Duodenal mucosa (tissue), 2 donors: ENCODE measurements at regions not wholly inside any gene's neighbourhood (a gene's known extent, or its start where the extent isn't known, plus 50 kb on each side); places are given as distances from the start of the nearest gene placed in this dataset.
"Not testable (repeated sequence)": the region's sequence is repeated elsewhere in the genome, so short reads cannot be mapped to it uniquely, and the experiment has no call there.

Experiments
- H3K27ac ChIP-seq: one replicate; pipeline ENCODE4 v1.7.0; 2013; ENCODE audit warnings: low read depth, low read length
- H3K27me3 ChIP-seq, 2 donors: one replicate each; pipeline ENCODE4 v1.7.0; 2013; ENCODE audit warnings: low read length in 2 of 2, control low read depth in 1 of 2; ENCODE audit not compliant: insufficient read depth in 2 of 2, control insufficient read depth in 1 of 2
- H3K36me3 ChIP-seq, 2 donors: one replicate each; pipeline ENCODE4 v1.7.0; 2013; ENCODE audit warnings: low read length in 2 of 2, control low read depth in 1 of 2; ENCODE audit not compliant: insufficient read depth in 2 of 2, control insufficient read depth in 1 of 2
- H3K4me1 ChIP-seq, 2 donors: one replicate each; pipeline ENCODE4 v1.7.0; 2013; ENCODE audit warnings: low read length in 2 of 2, control low read depth in 1 of 2; ENCODE audit not compliant: insufficient read depth in 2 of 2, control insufficient read depth in 1 of 2
- H3K4me3 ChIP-seq, 2 donors: one replicate each; pipeline ENCODE4 v1.7.0; 2013; ENCODE audit warnings: low read length in 2 of 2, low read depth in 1 of 2
- H3K9ac ChIP-seq, 2 donors: one replicate each; pipeline ENCODE4 v1.7.0; 2013; ENCODE audit warnings: low read length in 2 of 2, low read depth in 1 of 2
- H3K9me3 ChIP-seq, 2 donors: one replicate each; pipeline ENCODE4 v1.7.0; 2013; ENCODE audit warnings: low read length in 2 of 2, control low read depth in 1 of 2; ENCODE audit not compliant: control insufficient read depth in 1 of 2

DNA sequence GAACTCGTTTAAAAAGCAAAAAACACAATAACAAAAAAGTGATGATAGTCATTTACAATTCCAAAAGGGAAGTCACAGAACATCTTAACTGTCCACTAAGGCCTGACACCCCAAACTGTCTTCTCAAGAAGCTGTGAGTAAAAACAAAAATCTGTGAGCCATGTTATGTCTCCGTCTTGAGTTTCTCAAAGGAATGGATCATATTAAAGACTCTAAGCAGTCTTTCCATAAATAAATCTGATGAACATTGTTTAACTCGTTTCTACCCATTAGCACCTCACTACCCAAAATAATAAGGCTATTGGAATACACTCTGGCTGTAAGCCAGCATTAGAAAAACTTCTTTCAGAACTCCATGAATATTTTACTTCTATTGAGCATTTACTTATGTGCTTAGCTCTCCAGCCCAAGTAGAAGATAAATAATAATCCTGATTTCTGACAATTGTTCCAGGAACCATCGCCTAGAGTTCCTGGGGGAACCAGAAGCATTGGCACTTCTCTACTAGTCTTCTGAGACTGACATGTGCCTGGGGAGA lies 396.0 kb downstream of the STK39 start:
- no peaks in the 10 kb centered on the region for H3K4me1 ChIP-seq
- H3K36me3 ChIP-seq = no peaks in the 10 kb centered on the region
- no peaks in the 10 kb centered on the region for H3K9me3 ChIP-seq
- H3K27me3 ChIP-seq = no peaks in the 10 kb centered on the region
- no peak overlapping the region for H3K9ac ChIP-seq
- no peak overlapping the region for H3K27ac ChIP-seq
- no peak overlapping the region for H3K4me3 ChIP-seq

DNA sequence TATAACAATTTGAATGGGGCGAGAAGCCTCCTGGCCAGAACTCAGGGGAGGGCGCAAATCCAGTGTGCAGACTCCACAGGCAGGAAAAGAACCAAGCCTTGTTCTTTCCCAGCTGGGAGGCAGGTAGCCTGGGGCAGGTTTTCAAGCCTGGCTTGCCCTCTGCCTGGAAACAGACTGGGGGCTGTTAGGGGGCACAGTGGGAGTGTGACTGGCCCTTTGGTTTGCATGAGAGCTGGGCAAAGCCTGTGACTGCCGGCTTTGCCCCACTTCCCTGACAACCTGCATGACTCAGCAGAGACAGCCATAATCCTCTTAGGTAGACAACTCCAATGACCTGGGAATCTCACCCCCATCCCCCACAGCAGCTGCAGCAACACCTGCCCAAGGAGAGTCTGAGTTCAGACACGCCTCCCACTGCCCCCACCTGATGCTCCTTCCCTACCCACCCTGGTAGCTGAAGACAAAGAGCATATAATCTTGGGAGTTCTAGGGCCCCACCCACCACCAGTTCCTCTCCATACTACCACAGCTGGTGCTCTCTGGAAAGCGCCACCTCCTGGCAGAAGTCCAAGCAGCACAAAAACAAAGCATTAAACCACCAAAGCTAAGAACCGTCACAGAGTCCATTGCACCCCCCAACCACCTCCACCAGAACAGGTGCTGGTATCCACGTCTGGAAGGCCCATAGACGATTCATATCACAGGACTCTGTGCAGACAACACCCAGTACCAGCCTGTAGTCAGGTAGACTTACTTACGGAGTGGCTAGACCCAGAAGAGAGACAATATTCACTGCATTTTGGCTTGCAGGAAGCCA lies 402.5 kb downstream of the STK39 start:
- Histone ChIP-seq H3K27me3 (no peaks in the 10 kb centered on the region), H3K36me3 (no peaks in the 10 kb centered on the region), H3K9me3 (no peaks in the 10 kb centered on the region), H3K9ac (no peak overlapping the region), H3K4me3 (no peak overlapping the region), H3K27ac (no peak overlapping the region), H3K4me1 (no peaks in the 10 kb centered on the region)

DNA sequence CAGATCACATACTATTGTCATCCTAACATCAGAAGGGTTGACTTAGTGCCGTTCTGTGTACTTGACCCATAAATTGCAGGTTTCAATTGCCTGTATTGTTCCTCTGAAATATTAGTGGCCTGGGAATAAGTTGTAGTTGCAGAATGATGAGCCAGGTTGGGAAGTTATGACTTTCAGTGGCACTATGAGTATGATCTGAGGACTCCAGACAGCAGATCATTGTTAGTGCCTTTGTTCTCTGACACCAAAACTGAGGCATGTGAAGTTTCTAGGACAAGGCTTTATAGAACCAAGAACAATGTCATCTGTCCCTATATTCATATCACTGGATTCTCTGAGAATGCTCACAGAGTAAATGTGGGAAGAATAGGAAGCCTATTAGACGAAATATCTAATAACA lies 403.7 kb downstream of the STK39 start:
- no peak overlapping the region for H3K27ac ChIP-seq
- no peak overlapping the region for H3K4me3 ChIP-seq
- H3K9ac ChIP-seq = no peak overlapping the region
- H3K27me3 ChIP-seq = no peaks in the 10 kb centered on the region
- H3K9me3 ChIP-seq = no peaks in the 10 kb centered on the region
- no peaks in the 10 kb centered on the region for H3K4me1 ChIP-seq
- no peaks in the 10 kb centered on the region for H3K36me3 ChIP-seq

DNA sequence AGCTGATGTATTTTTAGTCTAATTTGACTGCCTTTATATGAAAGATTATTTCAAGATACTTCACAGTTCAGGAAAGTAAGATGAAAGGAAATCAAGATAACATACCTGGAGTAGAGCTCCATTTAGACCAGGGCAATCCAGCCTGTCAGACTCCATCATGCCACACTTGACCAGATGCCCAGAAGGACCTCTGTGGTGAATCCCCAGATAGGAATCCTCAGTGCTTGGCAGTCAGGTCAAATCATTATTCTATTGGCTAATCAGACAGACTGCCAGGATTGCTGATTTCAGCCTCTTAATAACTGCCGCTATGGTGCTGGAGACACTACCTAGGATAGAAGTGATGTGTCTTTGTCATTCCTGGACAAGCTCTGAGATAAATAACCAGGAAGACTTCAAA lies 404.2 kb downstream of the STK39 start:
- Histone ChIP-seq H3K4me1 (no peaks in the 10 kb centered on the region), H3K27me3 (no peaks in the 10 kb centered on the region), H3K27ac (no peak overlapping the region), H3K9me3 (no peaks in the 10 kb centered on the region), H3K36me3 (no peaks in the 10 kb centered on the region), H3K4me3 (no peak overlapping the region), H3K9ac (no peak overlapping the region)

DNA sequence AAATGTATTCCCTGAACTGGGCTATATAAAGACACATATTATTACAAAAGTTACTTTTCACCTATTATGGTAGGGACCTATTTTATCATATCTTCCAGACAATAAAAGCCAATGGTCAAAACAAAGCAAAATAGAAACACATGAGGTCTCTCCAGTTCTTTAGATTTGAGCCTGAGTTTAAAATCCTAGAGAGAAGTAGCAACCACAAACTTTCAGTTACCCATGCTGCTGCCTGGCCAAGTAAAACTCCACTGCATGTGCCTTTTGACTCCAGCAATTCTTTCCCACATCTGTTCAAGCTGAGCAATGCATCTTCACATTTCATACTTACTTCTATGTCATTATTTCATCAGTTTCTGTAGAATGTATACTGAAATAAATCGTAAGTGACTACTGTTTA lies 405.3 kb downstream of the STK39 start:
- no peak overlapping the region for H3K9ac ChIP-seq
- no peaks in the 10 kb centered on the region for H3K36me3 ChIP-seq

DNA sequence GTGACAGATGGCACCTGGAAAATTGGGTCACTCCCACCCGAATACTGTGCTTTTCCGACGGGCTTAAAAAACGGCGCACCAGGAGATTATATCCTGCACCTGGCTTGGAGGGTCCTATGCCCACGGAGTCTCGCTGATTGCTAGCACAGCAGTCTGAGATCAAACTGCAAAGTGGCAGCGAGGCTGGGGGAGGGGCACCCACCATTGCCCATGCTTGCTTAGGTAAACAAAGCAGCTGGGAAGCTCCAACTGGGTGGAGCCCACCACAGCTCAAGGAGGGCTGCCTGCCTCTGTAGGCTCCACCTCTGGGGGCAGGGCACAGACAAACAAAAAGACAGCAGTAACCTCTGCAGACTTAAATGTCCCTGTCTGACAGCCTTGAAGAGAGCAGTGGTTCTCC lies 412.1 kb downstream of the STK39 start:
- not testable (repeated sequence) for H3K9me3 ChIP-seq, H3K27ac ChIP-seq, H3K4me3 ChIP-seq, H3K27me3 ChIP-seq, H3K36me3 ChIP-seq, H3K4me1 ChIP-seq, H3K9ac ChIP-seq

More for the DNA sequence above, 405.3 kb downstream of the STK39 start:
- H3K4me1 ChIP-seq = no peaks in the 10 kb centered on the region
- H3K27me3 ChIP-seq = no peaks in the 10 kb centered on the region
- no peaks in the 10 kb centered on the region for H3K9me3 ChIP-seq
- H3K27ac ChIP-seq = no peak overlapping the region
- H3K4me3 ChIP-seq = no peak overlapping the region

DNA sequence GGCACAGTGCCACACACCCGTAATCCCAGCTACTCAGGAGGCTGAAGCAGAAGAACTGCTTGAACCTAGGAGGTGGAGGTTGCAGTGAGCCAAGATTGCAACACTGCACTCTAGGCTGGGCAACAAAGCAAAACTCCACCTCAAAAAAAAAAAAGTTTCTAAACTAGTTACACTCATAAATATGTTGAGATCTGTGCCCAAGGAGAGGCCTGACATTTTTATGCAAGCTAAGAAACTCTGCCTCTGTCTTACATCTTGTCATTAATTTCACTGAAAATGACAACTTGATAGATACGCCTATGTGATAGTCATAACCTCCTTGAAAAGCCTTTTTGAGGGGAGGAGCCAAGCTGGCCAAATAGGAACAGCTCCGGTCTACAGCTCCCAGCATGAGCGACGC lies 412.7 kb downstream of the STK39 start:
- Histone ChIP-seq H3K27ac (no peak overlapping the region), H3K4me3 (no peak overlapping the region), H3K9ac (no peak overlapping the region), H3K4me1 (no peaks in the 10 kb centered on the region), H3K9me3 (no peaks in the 10 kb centered on the region), H3K27me3 (no peaks in the 10 kb centered on the region), H3K36me3 (no peaks in the 10 kb centered on the region)

DNA sequence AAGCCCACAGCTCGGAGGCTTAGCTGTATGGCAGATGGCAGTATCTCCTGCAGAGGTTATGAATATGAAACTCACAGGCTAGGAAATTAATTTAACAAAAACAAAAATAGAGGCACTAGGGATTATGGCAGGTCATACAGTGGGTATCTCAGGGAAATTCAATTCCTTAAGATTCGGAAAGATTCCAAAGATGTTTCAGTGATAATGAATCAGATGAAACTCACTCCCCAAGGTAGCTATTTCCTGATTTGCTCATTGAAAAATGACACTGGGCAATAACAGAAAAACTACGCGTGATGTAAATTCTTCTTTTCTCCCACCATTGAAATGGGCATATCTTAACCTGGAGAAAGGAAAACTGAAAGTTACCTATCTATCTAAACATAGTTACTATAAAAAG lies 414.1 kb downstream of the STK39 start:
- no peaks in the 10 kb centered on the region for H3K27me3 ChIP-seq
- H3K4me1 ChIP-seq = no peaks in the 10 kb centered on the region
- H3K36me3 ChIP-seq = no peaks in the 10 kb centered on the region
- H3K27ac ChIP-seq = no peak overlapping the region
- H3K9ac ChIP-seq = no peak overlapping the region
- H3K4me3 ChIP-seq = no peak overlapping the region
- H3K9me3 ChIP-seq = no peaks in the 10 kb centered on the region

DNA sequence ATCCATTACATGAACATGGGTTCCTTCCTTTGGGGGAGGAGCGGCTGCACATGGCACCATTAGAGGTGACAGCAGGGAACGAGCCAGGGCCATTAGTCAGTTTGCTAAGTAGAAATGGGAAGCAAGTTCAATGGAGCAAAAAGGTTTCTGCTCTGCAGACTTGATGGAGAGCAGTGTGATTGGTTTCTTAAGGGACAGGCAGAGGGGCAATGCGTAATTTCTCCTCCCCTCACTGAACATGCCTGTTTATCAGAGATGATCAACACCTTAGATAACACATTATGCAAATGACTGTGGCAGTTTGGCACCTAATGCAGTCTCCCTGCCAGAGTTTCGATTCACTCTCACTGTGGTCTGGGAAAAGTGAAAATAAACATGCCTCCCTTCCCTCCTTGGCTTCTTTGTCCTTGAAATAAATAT lies 414.5 kb downstream of the STK39 start:
- Histone ChIP-seq H3K4me3 (no peak overlapping the region), H3K27me3 (no peaks in the 10 kb centered on the region), H3K4me1 (no peaks in the 10 kb centered on the region), H3K9me3 (no peaks in the 10 kb centered on the region), H3K9ac (no peak overlapping the region), H3K27ac (no peak overlapping the region), H3K36me3 (no peaks in the 10 kb centered on the region)

DNA sequence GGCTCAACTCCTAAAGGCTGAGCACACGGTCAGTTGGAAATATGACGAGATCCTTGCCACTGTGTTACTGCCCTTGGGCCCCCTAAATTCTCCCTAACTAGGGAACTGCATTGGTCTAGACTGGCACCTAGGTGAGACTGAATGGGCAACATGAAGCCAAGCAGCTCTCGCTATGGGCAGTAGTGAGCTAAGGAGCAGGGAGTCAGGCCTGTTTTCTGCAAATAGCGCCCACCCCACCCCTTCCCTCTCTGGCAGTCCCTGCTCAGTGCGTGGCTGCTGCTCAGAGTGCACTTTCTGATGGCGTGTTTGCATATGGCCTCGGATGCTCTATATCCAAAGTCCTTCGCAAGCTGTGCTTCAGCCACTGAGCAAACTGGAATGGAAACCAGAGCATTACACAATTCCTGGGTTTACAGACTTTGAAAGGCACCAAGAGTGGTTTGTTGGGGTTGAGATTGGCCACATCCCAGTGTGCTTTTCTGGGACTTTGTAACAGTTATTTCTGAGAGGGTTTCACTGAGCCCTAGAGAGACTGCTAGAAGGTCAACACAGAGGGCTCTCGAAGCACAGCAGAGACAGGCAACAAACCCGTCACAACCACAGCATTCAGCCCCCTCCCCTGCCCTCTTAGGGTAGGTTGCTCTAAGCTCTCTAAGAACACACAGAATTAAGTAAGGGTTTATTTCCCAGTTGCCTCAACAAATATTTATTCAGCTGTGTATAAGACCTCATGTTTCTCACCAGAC lies 419.9 kb downstream of the STK39 start:
- no peak overlapping the region for H3K27ac ChIP-seq
- H3K9me3 ChIP-seq = no peaks in the 10 kb centered on the region
- no peak overlapping the region for H3K4me3 ChIP-seq
- no peaks in the 10 kb centered on the region for H3K4me1 ChIP-seq
- H3K36me3 ChIP-seq = no peaks in the 10 kb centered on the region
- H3K27me3 ChIP-seq = no peaks in the 10 kb centered on the region
- H3K9ac ChIP-seq = no peak overlapping the region
